Keratinocyte (primary cell): ENCODE measurements at regions not wholly inside any gene's neighbourhood (a gene's known extent, or its start where the extent isn't known, plus 50 kb on each side); places are given as distances from the start of the nearest gene placed in this dataset.

Experiments used
- DNase-seq: peaks from one replicate; pipeline ENCODE4 v3.0.0-alpha.2; 2011; ENCODE audit warnings: low read depth, missing footprints, low spot score
- FAIRE-seq: peaks from 2 replicates; lab custom pipeline; 2011; peaks lifted over from hg19 to GRCh38; lab: Jason Lieb, UNC
- H2AFZ ChIP-seq: 2 replicates; pipeline ENCODE4 v1.6.0; 2012; ENCODE audit warnings: low read length, control low read depth, inconsistent platforms; ENCODE audit not compliant: control insufficient read depth
- H3K27ac ChIP-seq: 2 replicates; pipeline ENCODE4 v1.5.1; 2011; ENCODE audit warnings: low read length; ENCODE audit not compliant: control insufficient read depth, insufficient read depth
- H3K27me3 ChIP-seq: 3 replicates; pipeline ENCODE4 v1.6.0; 2011; ENCODE audit warnings: low read length; ENCODE audit not compliant: control insufficient read depth, insufficient read depth; ENCODE audit errors: extremely low read depth
- H3K36me3 ChIP-seq, 2 experiments: 2 replicates in 1 of 2; 3 replicates in 1 of 2; pipeline ENCODE4 v1.5.1; 2011; ENCODE audit warnings: low read length in 2 of 2, mild to moderate bottlenecking in 1 of 2; ENCODE audit not compliant: control insufficient read depth in 2 of 2, insufficient read depth in 2 of 2; ENCODE audit errors: extremely low read depth in 1 of 2
- H3K4me1 ChIP-seq: 3 replicates; pipeline ENCODE4 v1.5.1; 2011; ENCODE audit warnings: low read length; ENCODE audit not compliant: control insufficient read depth, insufficient read depth; ENCODE audit errors: extremely low read depth
- H3K4me2 ChIP-seq: 3 replicates; pipeline ENCODE4 v1.6.0; 2011; ENCODE audit warnings: low read depth, low read length; ENCODE audit not compliant: control insufficient read depth, insufficient read depth; ENCODE audit errors: extremely low read depth
- H3K4me3 ChIP-seq, 3 experiments: fragments of 200-600 bp in 1 of 3; sonication (generic) in 1 of 3; 2 replicates in 2 of 3; 3 replicates in 1 of 3; pipeline ENCODE4 v1.5.1; 2011 to 2016; ENCODE audit warnings: low read length in 3 of 3, mild to moderate bottlenecking in 3 of 3, control low read depth in 2 of 3, inconsistent platforms in 1 of 3, low read depth in 1 of 3, mixed read lengths in 1 of 3, mixed run types in 1 of 3, moderate library complexity in 1 of 3; ENCODE audit not compliant: control insufficient read depth in 2 of 3, insufficient read depth in 2 of 3; ENCODE audit errors: extremely low read depth in 1 of 3
- H3K79me2 ChIP-seq: 2 replicates; pipeline ENCODE4 v1.6.0; 2012; ENCODE audit warnings: low read length; ENCODE audit not compliant: control insufficient read depth, insufficient read depth
- H3K9ac ChIP-seq: 3 replicates; pipeline ENCODE4 v1.6.0; 2011; ENCODE audit warnings: low read length; ENCODE audit not compliant: control insufficient read depth, insufficient read depth; ENCODE audit errors: extremely low read depth
- H3K9me1 ChIP-seq: 3 replicates; pipeline ENCODE4 v1.6.0; 2011; ENCODE audit warnings: low read length; ENCODE audit not compliant: control insufficient read depth, insufficient read depth; ENCODE audit errors: extremely low read depth
- H3K9me3 ChIP-seq: 2 replicates; pipeline ENCODE4 v1.5.1; 2012; ENCODE audit warnings: low read depth, low read length; ENCODE audit not compliant: control insufficient read depth
- H4K20me1 ChIP-seq: 3 replicates; pipeline ENCODE4 v1.6.0; 2011; ENCODE audit warnings: low read length; ENCODE audit not compliant: control insufficient read depth, insufficient read depth; ENCODE audit errors: extremely low read depth
- EZH2 ChIP-seq: IDR thresholded peaks from one replicate; pipeline ENCODE4 v1.6.1; 2012; ENCODE audit warnings: inconsistent platforms, mild to moderate bottlenecking, low read length, moderate library complexity
- dilution Hi-C: fragments of 300-500 bp; cut with MboI; formaldehyde crosslinking; loops from one replicate; pipeline ENCODE4 v1.7.0; 2020; ENCODE audit warnings: low sequenced_read_pairs; ENCODE audit not compliant: extremely low pct_ligation_motif_present
- TF ChIP-seq, protein P1 (sequence below), 3 experiments: IDR thresholded peaks in 1 of 3; conservative IDR thresholded peaks in 1 of 3; optimal IDR thresholded peaks in 1 of 3; 2 replicates in 2 of 3; 3 replicates in 1 of 3; pipeline versions ENCODE3 to v1.5.1; 2011; ENCODE audit warnings: low read length in 3 of 3, mild to moderate bottlenecking in 3 of 3, moderate library complexity in 2 of 3, control low read depth in 1 of 3, inconsistent platforms in 1 of 3; ENCODE audit not compliant: insufficient read depth in 2 of 3; ENCODE audit errors: extremely low read depth in 1 of 3

DNA sequence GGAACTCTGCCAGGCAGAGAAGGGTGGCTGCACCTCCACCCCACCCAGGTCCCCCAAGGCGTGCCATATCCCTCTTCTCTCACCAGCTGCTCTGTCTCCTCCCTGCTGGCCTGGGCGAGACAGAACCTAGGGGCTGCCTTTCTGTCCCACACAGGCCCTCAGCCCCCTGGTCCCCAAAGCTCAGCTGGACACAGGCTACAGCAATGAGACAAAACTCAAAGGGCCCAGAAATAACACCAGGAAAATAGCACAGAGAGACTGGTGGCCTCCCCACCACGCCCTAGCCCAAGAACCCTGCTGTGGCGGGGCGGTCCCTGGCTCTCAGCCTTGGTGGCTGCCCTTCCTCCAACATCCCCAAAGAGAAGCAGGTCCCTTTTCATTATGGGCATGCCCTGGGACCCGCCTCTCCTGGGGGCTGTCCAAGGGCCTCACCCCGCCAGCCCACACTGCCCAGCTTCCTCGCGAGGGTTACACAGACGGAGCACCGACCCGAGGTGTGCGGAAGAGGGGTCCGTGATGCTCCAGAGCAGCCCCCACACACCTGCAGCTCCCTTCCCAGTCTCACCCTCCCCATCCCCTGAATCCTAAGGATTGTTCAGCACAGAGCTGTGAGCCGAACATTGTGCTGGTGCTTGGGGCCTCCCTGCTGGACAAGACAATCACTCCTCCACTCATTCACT is 67.7 kb upstream of the HMX1 start:
- dilution Hi-C loops, result no loop called here
- Histone ChIP-seq H3K4me3 (no peak overlapping the region), H2AFZ (no peak overlapping the region), H3K9ac (no peak overlapping the region), H3K79me2 (no peaks in the 10 kb centered on the region), H3K4me1 (no peaks in the 10 kb centered on the region), H3K9me1 (no peaks in the 10 kb centered on the region), H3K4me2 (no peak overlapping the region), H3K27me3 (no peaks in the 10 kb centered on the region), H4K20me1 (no peaks in the 10 kb centered on the region), H3K36me3 (no peaks in the 10 kb centered on the region), H3K27ac (no peak overlapping the region), H3K9me3 (no peaks in the 10 kb centered on the region)
- TF ChIP-seq, protein P1, sequence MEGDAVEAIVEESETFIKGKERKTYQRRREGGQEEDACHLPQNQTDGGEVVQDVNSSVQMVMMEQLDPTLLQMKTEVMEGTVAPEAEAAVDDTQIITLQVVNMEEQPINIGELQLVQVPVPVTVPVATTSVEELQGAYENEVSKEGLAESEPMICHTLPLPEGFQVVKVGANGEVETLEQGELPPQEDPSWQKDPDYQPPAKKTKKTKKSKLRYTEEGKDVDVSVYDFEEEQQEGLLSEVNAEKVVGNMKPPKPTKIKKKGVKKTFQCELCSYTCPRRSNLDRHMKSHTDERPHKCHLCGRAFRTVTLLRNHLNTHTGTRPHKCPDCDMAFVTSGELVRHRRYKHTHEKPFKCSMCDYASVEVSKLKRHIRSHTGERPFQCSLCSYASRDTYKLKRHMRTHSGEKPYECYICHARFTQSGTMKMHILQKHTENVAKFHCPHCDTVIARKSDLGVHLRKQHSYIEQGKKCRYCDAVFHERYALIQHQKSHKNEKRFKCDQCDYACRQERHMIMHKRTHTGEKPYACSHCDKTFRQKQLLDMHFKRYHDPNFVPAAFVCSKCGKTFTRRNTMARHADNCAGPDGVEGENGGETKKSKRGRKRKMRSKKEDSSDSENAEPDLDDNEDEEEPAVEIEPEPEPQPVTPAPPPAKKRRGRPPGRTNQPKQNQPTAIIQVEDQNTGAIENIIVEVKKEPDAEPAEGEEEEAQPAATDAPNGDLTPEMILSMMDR (optimal IDR thresholded peaks at IDR 0.05 in 1 of 3, IDR thresholded peaks at IDR 0.05 in 1 of 3, conservative IDR thresholded peaks at IDR 0.05 in 1 of 3; ENCODE audit: extremely low read depth in 1 of 3, insufficient read depth in 2 of 3, low read length in 3 of 3), result no peak
- no peak for TF ChIP-seq EZH2
- FAIRE-seq (no peak), DNase-seq (no peak)

DNA sequence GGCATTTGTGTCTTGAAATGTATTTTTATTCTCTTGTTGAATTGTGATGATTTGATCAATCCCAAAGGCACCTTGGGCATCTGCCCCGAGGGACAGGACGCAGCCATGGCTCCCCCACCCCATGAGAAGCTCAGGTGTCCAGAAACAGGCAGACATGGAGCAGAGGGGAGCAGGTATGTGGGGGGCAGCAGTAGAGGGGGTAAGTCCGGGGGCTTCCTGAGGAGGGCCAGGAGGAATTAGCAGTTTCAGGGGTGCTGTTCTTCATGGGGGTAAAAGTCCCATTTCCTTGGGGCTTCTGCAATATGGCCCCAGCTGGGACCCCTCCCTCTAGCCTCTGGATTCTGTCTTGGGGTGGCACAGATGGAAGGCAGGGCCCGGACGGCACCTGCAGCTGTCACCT is 67.0 kb upstream of the HMX1 start:
- no peaks in the 10 kb centered on the region for H3K4me1 ChIP-seq
- no peak overlapping the region for H3K4me3 ChIP-seq
- no peak overlapping the region for H3K9ac ChIP-seq
- DNase-seq (no peak), FAIRE-seq (no peak)
- H3K79me2 ChIP-seq, result no peaks in the 10 kb centered on the region
- no peaks in the 10 kb centered on the region for H3K9me3 ChIP-seq
- no peak overlapping the region for H3K27ac ChIP-seq
- TF ChIP-seq, protein P1 (optimal IDR thresholded peaks at IDR 0.05 in 1 of 3, IDR thresholded peaks at IDR 0.05 in 1 of 3, conservative IDR thresholded peaks at IDR 0.05 in 1 of 3; ENCODE audit: extremely low read depth in 1 of 3, insufficient read depth in 2 of 3, low read length in 3 of 3), result no peak
- no peak for TF ChIP-seq EZH2
- H3K36me3 ChIP-seq, result no peaks in the 10 kb centered on the region
- no peaks in the 10 kb centered on the region for H3K27me3 ChIP-seq
- no peaks in the 10 kb centered on the region for H3K9me1 ChIP-seq
- no peaks in the 10 kb centered on the region for H4K20me1 ChIP-seq
- dilution Hi-C loops, result no loop called here
- H3K4me2 ChIP-seq, result no peak overlapping the region
- no peak overlapping the region for H2AFZ ChIP-seq
